ENCODE measurements at regions not wholly inside any gene's neighbourhood (a gene's known extent, or its start where the extent isn't known, plus 50 kb on each side); places are given as distances from the start of the nearest gene placed in this dataset.

DNA sequence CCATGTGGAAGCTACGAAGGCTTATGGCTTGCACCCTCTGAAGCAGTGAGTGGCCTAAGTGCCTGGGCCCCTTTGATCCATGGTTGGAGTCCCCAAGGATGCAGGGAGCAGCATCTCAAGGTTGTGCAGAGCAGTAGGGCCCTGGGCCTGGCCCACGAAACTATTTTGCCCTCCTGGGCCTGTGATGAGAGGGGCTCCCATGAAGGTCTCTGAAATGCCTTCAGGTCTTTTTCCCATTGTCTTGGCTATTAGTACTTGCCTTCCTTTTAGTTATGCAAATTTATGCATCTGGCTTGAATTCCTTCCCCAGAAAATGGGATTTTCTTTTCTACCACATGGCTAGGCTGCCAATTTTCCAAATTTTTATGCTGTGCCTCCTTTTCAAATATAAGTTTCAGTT, 158.8 kb upstream of the MME start:
- TF ChIP-seq, protein P1, sequence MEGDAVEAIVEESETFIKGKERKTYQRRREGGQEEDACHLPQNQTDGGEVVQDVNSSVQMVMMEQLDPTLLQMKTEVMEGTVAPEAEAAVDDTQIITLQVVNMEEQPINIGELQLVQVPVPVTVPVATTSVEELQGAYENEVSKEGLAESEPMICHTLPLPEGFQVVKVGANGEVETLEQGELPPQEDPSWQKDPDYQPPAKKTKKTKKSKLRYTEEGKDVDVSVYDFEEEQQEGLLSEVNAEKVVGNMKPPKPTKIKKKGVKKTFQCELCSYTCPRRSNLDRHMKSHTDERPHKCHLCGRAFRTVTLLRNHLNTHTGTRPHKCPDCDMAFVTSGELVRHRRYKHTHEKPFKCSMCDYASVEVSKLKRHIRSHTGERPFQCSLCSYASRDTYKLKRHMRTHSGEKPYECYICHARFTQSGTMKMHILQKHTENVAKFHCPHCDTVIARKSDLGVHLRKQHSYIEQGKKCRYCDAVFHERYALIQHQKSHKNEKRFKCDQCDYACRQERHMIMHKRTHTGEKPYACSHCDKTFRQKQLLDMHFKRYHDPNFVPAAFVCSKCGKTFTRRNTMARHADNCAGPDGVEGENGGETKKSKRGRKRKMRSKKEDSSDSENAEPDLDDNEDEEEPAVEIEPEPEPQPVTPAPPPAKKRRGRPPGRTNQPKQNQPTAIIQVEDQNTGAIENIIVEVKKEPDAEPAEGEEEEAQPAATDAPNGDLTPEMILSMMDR (IDR thresholded peaks at IDR 0.05), result no peak
- no peak for TF ChIP-seq EZH2 (IDR thresholded peaks at IDR 0.05; ENCODE audit: borderline replicate concordance, insufficient read depth, low read depth, low read length, poor library complexity, severe bottlenecking)

All from B cell (primary cell).